HepG2 (cell line): ENCODE measurements at regions not wholly inside any gene's neighbourhood (a gene's known extent, or its start where the extent isn't known, plus 50 kb on each side); places are given as distances from the start of the nearest gene placed in this dataset.

Experiments used
- ATAC-seq: fragments of 200-7000 bp; cut with Tn5 transposase; 3 replicates; pipeline ENCODE4 v1.9.1; 2020; ENCODE audit warnings: mild to moderate bottlenecking, moderate library complexity
- BruUV-seq: library from RNA; stranded (reverse); fragments of 400-500 nt; replicated peaks from 2 replicates; lab custom pipeline; 2021; lab: Mats Ljungman, UMichigan
- CTCF ChIA-PET: fragments of 300-600 bp; formaldehyde crosslinking; extraction: SDS; loops from one replicate; lab custom pipeline; 2021; ENCODE audit warnings: low total read pairs, inconsistent platforms, low intra/inter-chr PET ratio; lab: Yijun Ruan, JAX
- POLR2A ChIA-PET: fragments of 350-600 bp; sonication (Branson Sonifier 250); formaldehyde crosslinking; loops from one replicate; lab custom pipeline; 2020; ENCODE audit warnings: antibody characterized with exemption, inconsistent platforms; lab: Yijun Ruan, JAX
- DNase-seq: peaks from one replicate; pipeline ENCODE4 v3.0.0-alpha.2; 2015; ENCODE audit warnings: low spot score
- FAIRE-seq: peaks from 3 replicates; lab custom pipeline; 2011; peaks lifted over from hg19 to GRCh38; lab: Jason Lieb, UNC
- H2AFZ ChIP-seq: one replicate; pipeline ENCODE4 v1.6.1; 2011; ENCODE audit warnings: low read length, inconsistent platforms
- H3K27ac ChIP-seq: fragments of 300-600 bp; 3 replicates; pipeline ENCODE4 v1.8.0; 2011; ENCODE audit warnings: mixed run types, mild to moderate bottlenecking, mixed read lengths, low read length, inconsistent platforms; ENCODE audit not compliant: insufficient read depth; ENCODE audit errors: extremely low read length
- H3K27me3 ChIP-seq, 2 experiments: fragments of 200-600 bp in 1 of 2; 2 replicates in 1 of 2; 3 replicates in 1 of 2; pipeline versions ENCODE4 v1.6.0 to v1.8.0; 2011; ENCODE audit warnings: low read length in 2 of 2, mild to moderate bottlenecking in 2 of 2, moderate library complexity in 2 of 2, inconsistent platforms in 1 of 2; ENCODE audit not compliant: insufficient read depth in 2 of 2, control insufficient read depth in 1 of 2
- H3K36me3 ChIP-seq, 2 experiments: fragments of 200-600 bp in 1 of 2; replicated peaks in 1 of 2; 2 replicates in 1 of 2; 3 replicates in 1 of 2; pipeline versions ENCODE4 v1.5.1 to v1.8.0; 2011; ENCODE audit warnings: low read length in 2 of 2, inconsistent platforms in 1 of 2; ENCODE audit not compliant: insufficient read depth in 2 of 2, control insufficient read depth in 1 of 2
- H3K4me1 ChIP-seq: 2 replicates; pipeline ENCODE4 v1.5.1; 2012; ENCODE audit warnings: low read length, inconsistent platforms; ENCODE audit not compliant: insufficient read depth
- H3K4me2 ChIP-seq: 2 replicates; pipeline ENCODE4 v1.6.0; 2011; ENCODE audit warnings: low read depth, low read length, inconsistent platforms
- H3K4me3 ChIP-seq, 3 experiments: fragments of 200-600 bp in 1 of 3; sonication (generic), shearing (Covaris generic) in 1 of 3; replicated peaks in 1 of 3; 2 replicates each; pipeline ENCODE4 v1.5.1; 2011 to 2016; ENCODE audit warnings: low read length in 3 of 3, inconsistent platforms in 2 of 3, low read depth in 2 of 3, mild to moderate bottlenecking in 2 of 3, control low read depth in 1 of 3, mixed read lengths in 1 of 3; ENCODE audit not compliant: insufficient read depth in 1 of 3
- H3K79me2 ChIP-seq: one replicate; pipeline ENCODE4 v1.6.1; 2011; ENCODE audit warnings: low read length, inconsistent platforms; ENCODE audit not compliant: insufficient read depth
- H3K9ac ChIP-seq: 2 replicates; pipeline ENCODE4 v1.6.0; 2011; ENCODE audit warnings: mild to moderate bottlenecking, low read depth, low read length, inconsistent platforms; ENCODE audit not compliant: insufficient read depth
- H3K9me3 ChIP-seq: 2 replicates; pipeline ENCODE4 v1.5.1; 2012; ENCODE audit warnings: mild to moderate bottlenecking, low read length
- H4K20me1 ChIP-seq: 2 replicates; pipeline ENCODE4 v1.6.0; 2011; ENCODE audit warnings: inconsistent platforms, mild to moderate bottlenecking, low read length, moderate library complexity; ENCODE audit not compliant: insufficient read depth
- CSRNP2 ChIP-seq: sonication (generic); formaldehyde crosslinking; conservative IDR thresholded peaks from 2 replicates; pipeline ENCODE4 v1.8.0; 2022; ENCODE audit warnings: low read depth, missing genetic modification reagents
- HINFP ChIP-seq: sonication (generic); formaldehyde crosslinking; IDR thresholded peaks from 2 replicates; pipeline ENCODE4 v1.4.0; 2020; ENCODE audit warnings: low read depth, mild to moderate bottlenecking, missing genetic modification reagents
- MXD4 ChIP-seq: IDR thresholded peaks from 2 replicates; pipeline ENCODE4 v1.6.1; 2016; ENCODE audit warnings: mild to moderate bottlenecking, missing biosample characterization, missing genetic modification reagents
- NFE2L1 ChIP-seq: sonication (generic); formaldehyde crosslinking; IDR thresholded peaks from 2 replicates; pipeline ENCODE4 v1.4.0; 2020; ENCODE audit warnings: missing genetic modification reagents, mild to moderate bottlenecking, borderline replicate concordance
- NFIB ChIP-seq: sonication (generic); formaldehyde crosslinking; IDR thresholded peaks from 2 replicates; pipeline ENCODE4 v1.9.0; 2021; ENCODE audit warnings: missing genetic modification reagents, mild to moderate bottlenecking, borderline replicate concordance
- NR0B2 ChIP-seq: sonication (generic); formaldehyde crosslinking; IDR thresholded peaks from 2 replicates; pipeline ENCODE4 v1.4.0; 2020; ENCODE audit warnings: mild to moderate bottlenecking, missing genetic modification reagents
- SRY ChIP-seq: sonication (generic); formaldehyde crosslinking; IDR thresholded peaks from 2 replicates; pipeline ENCODE4 v1.8.0; 2022; ENCODE audit warnings: mild to moderate bottlenecking, missing genetic modification reagents
- SYNCRIP ChIP-seq: fragments of 200-400 bp; formaldehyde crosslinking; IDR thresholded peaks from 2 replicates; pipeline ENCODE4 v1.6.1; 2018; ENCODE audit warnings: mild to moderate bottlenecking, low read depth, low read length; ENCODE audit not compliant: insufficient read depth
- ZNF205 ChIP-seq: IDR thresholded peaks from 2 replicates; pipeline ENCODE4 v1.6.1; 2018; ENCODE audit warnings: missing biosample characterization, missing genetic modification reagents
- ZNF33B ChIP-seq: sonication (generic); formaldehyde crosslinking; IDR thresholded peaks from 2 replicates; pipeline ENCODE4 v1.5.1; 2020; ENCODE audit warnings: mild to moderate bottlenecking, missing genetic modification reagents
- ZNF569 ChIP-seq: sonication (generic); formaldehyde crosslinking; IDR thresholded peaks from 2 replicates; pipeline ENCODE4 v1.5.0; 2020; ENCODE audit warnings: mild to moderate bottlenecking, missing genetic modification reagents, moderate library complexity, borderline replicate concordance
- ZSCAN31 ChIP-seq: sonication (generic); formaldehyde crosslinking; IDR thresholded peaks from 2 replicates; pipeline ENCODE4 v1.5.0; 2020; ENCODE audit warnings: low read depth, mild to moderate bottlenecking, missing genetic modification reagents
- in situ Hi-C: cut with HindIII; loops from 2 replicates; pipeline ENCODE4 v1.10.0; 2017; ENCODE audit warnings: low pct_unique_long_range_greater_than_20kb; ENCODE audit not compliant: extremely low pct_ligation_motif_present
- intact Hi-C: fragments of 100-400 bp; cut with micrococcal nuclease; formaldehyde crosslinking; loops from one replicate; pipeline ENCODE4 v1.10.0; 2022; ENCODE audit not compliant: unreplicated experiment
- TF ChIP-seq, protein P1 (sequence below): IDR thresholded peaks from 2 replicates; pipeline ENCODE4 v1.6.1; 2016; ENCODE audit warnings: low read depth, borderline replicate concordance

DNA sequence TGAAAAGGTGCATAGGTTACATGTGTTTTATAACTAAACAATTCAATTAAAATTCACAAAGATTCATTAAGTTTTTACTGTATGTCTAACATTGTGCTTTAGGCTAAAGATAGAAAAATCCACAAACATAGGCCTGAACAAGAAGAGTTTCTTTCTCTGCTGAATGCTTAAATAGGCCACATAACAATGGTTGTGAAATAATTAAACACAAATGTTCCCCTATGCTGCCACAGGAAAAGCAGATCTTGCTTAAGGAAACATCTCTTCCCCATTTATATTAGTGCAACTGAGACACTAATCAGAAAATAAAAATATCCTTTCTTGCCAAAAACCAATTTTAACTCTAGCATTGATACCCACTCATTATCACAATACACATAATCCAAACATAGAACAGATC lies 725.4 kb upstream of the DPPA4 start:
- Histone ChIP-seq H3K27ac (no peak overlapping the region), H3K4me2 (no peak overlapping the region), H3K27me3 (no peaks in the 10 kb centered on the region), H2AFZ (no peak overlapping the region), H3K9me3 (no peaks in the 10 kb centered on the region), H3K4me1 (no peaks in the 10 kb centered on the region), H3K79me2 (no peaks in the 10 kb centered on the region), H4K20me1 (no peaks in the 10 kb centered on the region), H3K4me3 (no peak overlapping the region), H3K9ac (no peak overlapping the region), H3K36me3 (no peaks in the 10 kb centered on the region)
- no TSS peak for BruUV-seq
- DNase-seq = no peak
- no peak for ATAC-seq
- CTCF ChIA-PET = no interaction called here
- TF ChIP-seq NFE2L1 (CRISPR knock-in tag) = no peak
- no peak for TF ChIP-seq HINFP (CRISPR knock-in tag)
- TF ChIP-seq ZSCAN31 (CRISPR knock-in tag) = no peak
- no peak for TF ChIP-seq SYNCRIP
- TF ChIP-seq, protein P1, sequence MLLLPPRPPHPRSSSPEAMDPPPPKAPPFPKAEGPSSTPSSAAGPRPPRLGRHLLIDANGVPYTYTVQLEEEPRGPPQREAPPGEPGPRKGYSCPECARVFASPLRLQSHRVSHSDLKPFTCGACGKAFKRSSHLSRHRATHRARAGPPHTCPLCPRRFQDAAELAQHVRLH (CRISPR knock-in tag) = no peak
- TF ChIP-seq ZNF33B (CRISPR knock-in tag) = no peak
- no peak for TF ChIP-seq NR0B2 (CRISPR knock-in tag)
- no peak for TF ChIP-seq MXD4 (CRISPR knock-in tag)
- TF ChIP-seq ZNF205 (CRISPR knock-in tag) = no peak
- no peak for TF ChIP-seq NFIB (CRISPR knock-in tag)
- no peak for TF ChIP-seq SRY (CRISPR knock-in tag)
- no peak for TF ChIP-seq ZNF569 (CRISPR knock-in tag)
- TF ChIP-seq CSRNP2 (CRISPR knock-in tag) = no peak
- intact Hi-C loops = no loop called here
- POLR2A ChIA-PET = no interaction called here
- FAIRE-seq = no peak
- in situ Hi-C loops = no loop called here
